Activated naive CD8-positive, alpha-beta T cell treated with anti-CD3 and anti-CD28 coated beads for 36 hours (primary cell): ENCODE measurements at regions not wholly inside any gene's neighbourhood (a gene's known extent, or its start where the extent isn't known, plus 50 kb on each side); places are given as distances from the start of the nearest gene placed in this dataset.
"Not testable (repeated sequence)": the region's sequence is repeated elsewhere in the genome, so short reads cannot be mapped to it uniquely, and the experiment has no call there.

Source experiments
- DNase-seq: peaks from one replicate; pipeline ENCODE4 v3.0.0; 2021
- H3K27ac Mint-ChIP-seq: one replicate; pipeline ENCODE4 v1.8.0; 2022; ENCODE audit warnings: mild to moderate bottlenecking, moderate library complexity, mixed read lengths
- H3K27me3 Mint-ChIP-seq: one replicate; pipeline ENCODE4 v1.8.0; 2022; ENCODE audit warnings: mild to moderate bottlenecking, mixed read lengths
- H3K36me3 Mint-ChIP-seq: one replicate; pipeline ENCODE4 v1.8.0; 2021; ENCODE audit warnings: mild to moderate bottlenecking, mixed read lengths
- H3K4me1 Mint-ChIP-seq: one replicate; pipeline ENCODE4 v1.8.0; 2021; ENCODE audit warnings: mixed read lengths
- H3K4me3 Mint-ChIP-seq: one replicate; pipeline ENCODE4 v1.8.0; 2022; ENCODE audit warnings: mild to moderate bottlenecking, moderate library complexity, mixed read lengths
- H3K9me3 Mint-ChIP-seq: one replicate; pipeline ENCODE4 v1.8.0; 2022; ENCODE audit warnings: mixed read lengths

GRCh38 chr6:144372116-144372515 is 87.0 kb downstream of the UTRN start:
- H3K27me3 Mint-ChIP-seq = no peaks in the 10 kb centered on the region
- H3K36me3 Mint-ChIP-seq = peaks cover 22% of the 10 kb centered on the region
- peaks cover 13% of the 10 kb centered on the region for H3K4me1 Mint-ChIP-seq
- no peak overlapping the region for H3K4me3 Mint-ChIP-seq
- H3K9me3 Mint-ChIP-seq = peaks cover 1% of the 10 kb centered on the region
- H3K27ac Mint-ChIP-seq = no peak overlapping the region
- no peak for DNase-seq

GRCh38 chr6:144372611-144373594 is 87.8 kb downstream of the UTRN start:
- H3K9me3 Mint-ChIP-seq = peaks cover 1% of the 10 kb centered on the region
- no peak overlapping the region for H3K27ac Mint-ChIP-seq
- DNase-seq = no peak
- H3K4me1 Mint-ChIP-seq = peaks cover 21% of the 10 kb centered on the region
- peaks cover 22% of the 10 kb centered on the region for H3K36me3 Mint-ChIP-seq
- H3K27me3 Mint-ChIP-seq = no peaks in the 10 kb centered on the region
- no peak overlapping the region for H3K4me3 Mint-ChIP-seq

- Mint-ChIP-seq H3K4me1 (peaks cover 33% of the 10 kb centered on the region), H3K36me3 (peaks cover 22% of the 10 kb centered on the region)
- not testable (repeated sequence) for H3K4me3 Mint-ChIP-seq, DNase-seq, H3K27me3 Mint-ChIP-seq, H3K27ac Mint-ChIP-seq, H3K9me3 Mint-ChIP-seq
These were observed 89.4 kb downstream of the UTRN start for GRCh38 chr6:144374525-144374924.

- H3K36me3 Mint-ChIP-seq = peaks cover 25% of the 10 kb centered on the region
- no peak for DNase-seq
- H3K9me3 Mint-ChIP-seq = peaks cover 16% of the 10 kb centered on the region
- no peaks in the 10 kb centered on the region for H3K27me3 Mint-ChIP-seq
- H3K4me3 Mint-ChIP-seq = no peak overlapping the region
- H3K4me1 Mint-ChIP-seq = peaks cover 31% of the 10 kb centered on the region
- H3K27ac Mint-ChIP-seq = no peak overlapping the region
These were observed 92.6 kb downstream of the UTRN start for GRCh38 chr6:144377586-144378210.

- Mint-ChIP-seq H3K27me3 (no peaks in the 10 kb centered on the region), H3K9me3 (peaks cover 16% of the 10 kb centered on the region), H3K27ac (no peak overlapping the region), H3K4me3 (no peak overlapping the region), H3K36me3 (peaks cover 24% of the 10 kb centered on the region), H3K4me1 (peaks cover 30% of the 10 kb centered on the region)
- no peak for DNase-seq
These were observed 93.3 kb downstream of the UTRN start for GRCh38 chr6:144378437-144378836.

- no peak for DNase-seq
- Mint-ChIP-seq H3K36me3 (peaks cover 26% of the 10 kb centered on the region), H3K9me3 (peaks cover 16% of the 10 kb centered on the region), H3K4me3 (no peak overlapping the region), H3K4me1 (peaks cover 37% of the 10 kb centered on the region), H3K27me3 (no peaks in the 10 kb centered on the region), H3K27ac (no peak overlapping the region)
These were observed 94.2 kb downstream of the UTRN start for GRCh38 chr6:144379356-144379755.

- peaks cover 40% of the 10 kb centered on the region for H3K4me1 Mint-ChIP-seq
- H3K27ac Mint-ChIP-seq, H3K4me3 Mint-ChIP-seq, DNase-seq, H3K27me3 Mint-ChIP-seq: not testable (repeated sequence)
- peaks cover 21% of the 10 kb centered on the region for H3K9me3 Mint-ChIP-seq
- peaks cover 36% of the 10 kb centered on the region for H3K36me3 Mint-ChIP-seq
These were observed 96.4 kb downstream of the UTRN start for GRCh38 chr6:144381499-144381898.

- H3K4me3 Mint-ChIP-seq = no peak overlapping the region
- H3K27ac Mint-ChIP-seq = no peak overlapping the region
- no peak for DNase-seq
- peaks cover 29% of the 10 kb centered on the region for H3K4me1 Mint-ChIP-seq
- H3K27me3 Mint-ChIP-seq = no peaks in the 10 kb centered on the region
- peaks cover 21% of the 10 kb centered on the region for H3K9me3 Mint-ChIP-seq
- H3K36me3 Mint-ChIP-seq = peaks cover 39% of the 10 kb centered on the region
These were observed 98.2 kb downstream of the UTRN start for GRCh38 chr6:144383336-144383735.

- no peak for DNase-seq
- H3K36me3 Mint-ChIP-seq = peaks cover 36% of the 10 kb centered on the region
- peaks cover 21% of the 10 kb centered on the region for H3K9me3 Mint-ChIP-seq
- peaks cover 21% of the 10 kb centered on the region for H3K4me1 Mint-ChIP-seq
- H3K27me3 Mint-ChIP-seq = no peaks in the 10 kb centered on the region
- no peak overlapping the region for H3K4me3 Mint-ChIP-seq
- no peak overlapping the region for H3K27ac Mint-ChIP-seq
These were observed 99.3 kb downstream of the UTRN start for GRCh38 chr6:144384427-144384826.

GRCh38 chr6:144389474-144389873 is 104.3 kb downstream of the UTRN start:
- Mint-ChIP-seq H3K4me1 (peaks cover 28% of the 10 kb centered on the region), H3K9me3 (peaks cover 12% of the 10 kb centered on the region), H3K36me3 (peaks cover 27% of the 10 kb centered on the region)
- DNase-seq, H3K4me3 Mint-ChIP-seq, H3K27me3 Mint-ChIP-seq, H3K27ac Mint-ChIP-seq: not testable (repeated sequence)

- Mint-ChIP-seq H3K27ac (no peak overlapping the region), H3K4me1 (peaks cover 24% of the 10 kb centered on the region), H3K4me3 (no peak overlapping the region), H3K9me3 (peaks cover 8% of the 10 kb centered on the region), H3K27me3 (no peaks in the 10 kb centered on the region), H3K36me3 (peaks cover 20% of the 10 kb centered on the region)
- DNase-seq = no peak
These were observed 105.1 kb downstream of the UTRN start for GRCh38 chr6:144390202-144390601.

- H3K27ac Mint-ChIP-seq = no peak overlapping the region
These were observed 105.8 kb downstream of the UTRN start for GRCh38 chr6:144390886-144391285.

GRCh38 chr6:144392536-144392935 is 107.4 kb downstream of the UTRN start:
- Mint-ChIP-seq H3K36me3 (peaks cover 29% of the 10 kb centered on the region), H3K27me3 (no peaks in the 10 kb centered on the region), H3K4me1 (peaks cover 25% of the 10 kb centered on the region), H3K27ac (no peak overlapping the region), H3K4me3 (no peak overlapping the region), H3K9me3 (peaks cover 10% of the 10 kb centered on the region)
- no peak for DNase-seq

More at GRCh38 chr6:144390886-144391285, 105.8 kb downstream of the UTRN start:
- no peak for DNase-seq
- peaks cover 8% of the 10 kb centered on the region for H3K9me3 Mint-ChIP-seq
- H3K4me3 Mint-ChIP-seq = no peak overlapping the region
- peaks cover 25% of the 10 kb centered on the region for H3K4me1 Mint-ChIP-seq
- no peaks in the 10 kb centered on the region for H3K27me3 Mint-ChIP-seq
- peaks cover 18% of the 10 kb centered on the region for H3K36me3 Mint-ChIP-seq

GRCh38 chr6:144394210-144394609 is 109.1 kb downstream of the UTRN start:
- no peak for DNase-seq
- Mint-ChIP-seq H3K27ac (no peak overlapping the region), H3K27me3 (no peaks in the 10 kb centered on the region), H3K36me3 (peaks cover 35% of the 10 kb centered on the region), H3K9me3 (peaks cover 19% of the 10 kb centered on the region), H3K4me1 (peaks cover 26% of the 10 kb centered on the region), H3K4me3 (no peak overlapping the region)

- peaks cover 36% of the 10 kb centered on the region for H3K36me3 Mint-ChIP-seq
- DNase-seq = no peak
- peaks cover 19% of the 10 kb centered on the region for H3K9me3 Mint-ChIP-seq
- no peaks in the 10 kb centered on the region for H3K27me3 Mint-ChIP-seq
- H3K4me1 Mint-ChIP-seq = peaks cover 33% of the 10 kb centered on the region
- no peak overlapping the region for H3K27ac Mint-ChIP-seq
- H3K4me3 Mint-ChIP-seq = no peak overlapping the region
These were observed 109.9 kb downstream of the UTRN start for GRCh38 chr6:144395014-144395413.
